DOHH2 (cell line): ENCODE measurements at regions not wholly inside any gene's neighbourhood (a gene's known extent, or its start where the extent isn't known, plus 50 kb on each side); places are given as distances from the start of the nearest gene placed in this dataset.

ENCODE experiments used
- CTCF ChIP-seq: fragments of 200-600 bp; sonication (generic); IDR thresholded peaks from one replicate; pipeline ENCODE4 v1.5.1; 2014; ENCODE audit warnings: antibody characterized with exemption, mild to moderate bottlenecking, low read depth, low read length; ENCODE audit not compliant: poor library complexity, severe bottlenecking
- EZH2phosphoT487 ChIP-seq: fragments of 200-600 bp; sonication (generic); IDR thresholded peaks from 2 replicates; pipeline ENCODE4 v1.6.1; 2017; ENCODE audit warnings: borderline replicate concordance, mild to moderate bottlenecking, antibody characterized with exemption, low read length, moderate library complexity, mixed read lengths

GRCh38 chr13:47747901-47748300 is 253.2 kb downstream of the SUCLA2 start:
- TF ChIP-seq CTCF (no peak), EZH2phosphoT487 (no peak)
